Heart right ventricle (tissue), 16 donors: ENCODE measurements at regions not wholly inside any gene's neighbourhood (a gene's known extent, or its start where the extent isn't known, plus 50 kb on each side); places are given as distances from the start of the nearest gene placed in this dataset.
"Not testable (repeated sequence)": the region's sequence is repeated elsewhere in the genome, so short reads cannot be mapped to it uniquely, and the experiment has no call there.

Experiments
- ATAC-seq, 8 donors: fragments of 200-7000 bp; cut with Tn5 transposase; one replicate each; pipeline ENCODE4 v1.9.1; 2020; ENCODE audit warnings: mild to moderate bottlenecking in 8 of 8, moderate library complexity in 8 of 8, moderate number of reproducible peaks in 1 of 8
- DNase-seq, 2 donors: peaks; one replicate each; pipeline ENCODE4 v3.0.0-alpha.2; 2020
- H3K27ac ChIP-seq, 10 donors: fragments of 200-600 bp; sonication (generic) in 2 of 10; one replicate each; pipeline versions ENCODE4 v1.5.0 to v1.8.0; 2020 to 2022; ENCODE audit warnings: mild to moderate bottlenecking in 3 of 10
- H3K27me3 ChIP-seq, 7 donors: fragments of 200-600 bp; one replicate each; pipeline ENCODE4 v1.8.0; 2021 to 2022; ENCODE audit warnings: mild to moderate bottlenecking in 2 of 7
- H3K36me3 ChIP-seq, 9 donors: fragments of 200-600 bp; sonication (generic) in 1 of 9; one replicate each; pipeline versions ENCODE4 v1.5.0 to v1.8.0; 2020 to 2022; ENCODE audit warnings: mild to moderate bottlenecking in 2 of 9
- H3K4me1 ChIP-seq, 9 donors: fragments of 200-600 bp; sonication (generic) in 1 of 9; one replicate each; pipeline versions ENCODE4 v1.5.0 to v1.8.0; 2020 to 2022; ENCODE audit warnings: mild to moderate bottlenecking in 4 of 9
- H3K4me3 ChIP-seq, 10 donors: fragments of 200-600 bp; sonication (generic) in 2 of 10; one replicate each; pipeline versions ENCODE4 v1.5.0 to v1.8.0; 2020 to 2022; ENCODE audit warnings: mild to moderate bottlenecking in 7 of 10, moderate library complexity in 2 of 10
- H3K9me3 ChIP-seq, 11 donors: fragments of 200-600 bp in 10 of 11; sonication (generic) in 2 of 11; one replicate each; pipeline versions ENCODE4 v1.5.0 to v1.8.0; 2013 to 2022; ENCODE audit warnings: mild to moderate bottlenecking in 2 of 11, control low read depth in 1 of 11, moderate library complexity in 1 of 11
- CTCF ChIP-seq, 9 donors: fragments of 200-600 bp; sonication (generic) in 2 of 9; IDR thresholded peaks; one replicate each; pipeline versions ENCODE4 v1.5.0 to v1.8.0; 2021 to 2022; ENCODE audit warnings: antibody characterized with exemption in 9 of 9, mild to moderate bottlenecking in 5 of 9, moderate library complexity in 1 of 9
- WGBS, 2 donors: extraction: QIAGEN DNeasy Blood & Tissue Kit; methylation state at CpG; one replicate each; pipeline ENCODE4 v1.1.7; 2013; ENCODE audit warnings: inconsistent platforms in 1 of 2; 5-methylcytosine and 5-hydroxymethylcytosine counted together
- intact Hi-C, 10 donors: fragments of 100-400 bp; cut with DNase I; formaldehyde crosslinking; loops; one replicate each; pipeline versions ENCODE4 v1.11.1 to v1.14.2; 2022
- donor health status: Arrhythmogenic right ventricular cardiomyopathy.
- donor health status: ischemic (EF 13 %, LVEDD 7.1; RV severe dilation, severe dysfunction).
- donor health status: healthy with polysubstance abuse.
- donor health status: DM: no; HTN: yes; CAD: no.
- donor health status: DM: no; HTN: no; CAD: no.
- donor health status: ischemic (EF 25% LVEDD 6.9; RV normal size, moderate dysfunction).
- donor health status: ischemic (EF 25% LVEDD 5.7; RV mildly dilated, moderate dysfunction).
- donor health status: healthy.
- donor health status: DM: yes; HTN: yes; CAD: no.
- donor health status: Ischemic cardiomyopathy.
- donor health status: ischemic (EF 35%, LVEDD 5.7; RV mildly dilated, moderate dysfunction).
- donor health status: nonischemic (EF 11% LVEDD 7.7; RV severe dilation, severe dysfunction).
- donor health status: DM: yes; HTN: yes; CAD: no.
- donor health status: PGD.
- donor health status: ischemic (EF 29% LVEDD 5.4; RV normal size, mild dysfunction).
- donor health status: nonischemic (EF 23%, LVEDD 6.1; RV moderate dilation, normal function).

- DNase-seq, result no peak
- intact Hi-C loops, result no loop called here
- peak in 2 of 8 donors; percentile 25 to 41 for ATAC-seq
- Histone ChIP-seq H3K27me3 (no peaks in the 10 kb centered on the region), H3K27ac (no peak overlapping the region), H3K36me3 (no peaks in the 10 kb centered on the region), H3K9me3 (no peaks in the 10 kb centered on the region), H3K4me1 (peaks cover 0 to 6% (median 0%) of the 10 kb centered on the region in 9 donors), H3K4me3 (no peak overlapping the region)
- WGBS, 2 donors, result 48 to 51% methylated on average over 5 of the region's 5 CpGs
- no peak for TF ChIP-seq CTCF (IDR thresholded peaks at IDR 0.05)
Measured at GRCh38 chr5:145531038-145531734, 304.0 kb downstream of the PRELID2 start.

GRCh38 chr5:145521523-145521922 lies 313.6 kb downstream of the PRELID2 start:
- WGBS, 2 donors, result 88 to 100% methylated on average over 1 of the region's 1 CpG
- Histone ChIP-seq H3K36me3 (no peaks in the 10 kb centered on the region), H3K4me1 (no peaks in the 10 kb centered on the region), H3K4me3 (no peak overlapping the region), H3K27me3 (no peaks in the 10 kb centered on the region), H3K9me3 (peaks cover 0 to 17% (median 6%) of the 10 kb centered on the region in 11 donors), H3K27ac (no peak overlapping the region)
- intact Hi-C loops, result no loop called here
- ATAC-seq (no peak), DNase-seq (no peak)
- no peak for TF ChIP-seq CTCF (IDR thresholded peaks at IDR 0.05)

- DNase-seq (no peak), ATAC-seq (no peak)
- H3K27ac ChIP-seq, result no peak overlapping the region
- no peaks in the 10 kb centered on the region for H3K36me3 ChIP-seq
- peaks cover 0 to 22% (median 6%) of the 10 kb centered on the region in 11 donors for H3K9me3 ChIP-seq
- no peak overlapping the region for H3K4me3 ChIP-seq
- H3K4me1 ChIP-seq, result no peaks in the 10 kb centered on the region
- TF ChIP-seq CTCF (IDR thresholded peaks at IDR 0.05), result no peak
- intact Hi-C loops, result no loop called here
- 53 to 78% methylated on average over 3 of the region's 3 CpGs for WGBS, 2 donors
- H3K27me3 ChIP-seq, result no peaks in the 10 kb centered on the region
Measured at GRCh38 chr5:145521066-145521465, 314.1 kb downstream of the PRELID2 start.

GRCh38 chr5:145520335-145520734 lies 314.8 kb downstream of the PRELID2 start:
- H3K27ac ChIP-seq, result no peak overlapping the region
- ATAC-seq (no peak), DNase-seq (no peak)
- intact Hi-C loops, result no loop called here
- H3K4me1 ChIP-seq, result no peaks in the 10 kb centered on the region
- no peaks in the 10 kb centered on the region for H3K36me3 ChIP-seq
- no peak for TF ChIP-seq CTCF (IDR thresholded peaks at IDR 0.05)
- no peak overlapping the region for H3K4me3 ChIP-seq
- H3K9me3 ChIP-seq, result peaks cover 0 to 25% (median 6%) of the 10 kb centered on the region in 11 donors
- no peaks in the 10 kb centered on the region for H3K27me3 ChIP-seq
- WGBS, 2 donors, result 70 to 72% methylated on average over 4 of the region's 4 CpGs

- DNase-seq, H3K4me3 ChIP-seq, H3K27me3 ChIP-seq, H3K27ac ChIP-seq, H3K36me3 ChIP-seq, ATAC-seq, H3K4me1 ChIP-seq, intact Hi-C loops: not testable (repeated sequence)
- peaks cover 0 to 39% (median 6%) of the 10 kb centered on the region in 11 donors for H3K9me3 ChIP-seq
Measured at GRCh38 chr5:145517588-145517987, 317.6 kb downstream of the PRELID2 start.
